ENCODE measurements at regions not wholly inside any gene's neighbourhood (a gene's known extent, or its start where the extent isn't known, plus 50 kb on each side); places are given as distances from the start of the nearest gene placed in this dataset.

DNA sequence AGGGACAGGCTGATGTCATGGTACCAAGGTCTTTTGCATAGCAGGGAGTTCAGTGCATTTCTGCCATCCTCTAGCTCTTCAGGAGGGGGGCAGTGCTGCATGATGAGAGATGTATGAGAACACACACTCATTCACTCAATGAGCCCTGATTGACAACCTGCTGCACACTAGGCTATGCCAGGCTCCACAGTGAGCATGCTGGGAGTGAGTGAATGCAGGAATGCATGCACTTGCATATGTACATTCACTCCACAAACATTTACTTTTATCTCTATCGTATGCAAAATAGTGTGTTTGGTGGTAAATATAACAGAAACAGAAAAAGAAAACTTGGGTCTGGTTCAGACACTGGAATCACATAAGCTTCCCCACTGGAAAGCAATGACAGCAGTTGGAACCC lies 374.1 kb upstream of the C16orf82 start:
- TF ChIP-seq, protein P1, sequence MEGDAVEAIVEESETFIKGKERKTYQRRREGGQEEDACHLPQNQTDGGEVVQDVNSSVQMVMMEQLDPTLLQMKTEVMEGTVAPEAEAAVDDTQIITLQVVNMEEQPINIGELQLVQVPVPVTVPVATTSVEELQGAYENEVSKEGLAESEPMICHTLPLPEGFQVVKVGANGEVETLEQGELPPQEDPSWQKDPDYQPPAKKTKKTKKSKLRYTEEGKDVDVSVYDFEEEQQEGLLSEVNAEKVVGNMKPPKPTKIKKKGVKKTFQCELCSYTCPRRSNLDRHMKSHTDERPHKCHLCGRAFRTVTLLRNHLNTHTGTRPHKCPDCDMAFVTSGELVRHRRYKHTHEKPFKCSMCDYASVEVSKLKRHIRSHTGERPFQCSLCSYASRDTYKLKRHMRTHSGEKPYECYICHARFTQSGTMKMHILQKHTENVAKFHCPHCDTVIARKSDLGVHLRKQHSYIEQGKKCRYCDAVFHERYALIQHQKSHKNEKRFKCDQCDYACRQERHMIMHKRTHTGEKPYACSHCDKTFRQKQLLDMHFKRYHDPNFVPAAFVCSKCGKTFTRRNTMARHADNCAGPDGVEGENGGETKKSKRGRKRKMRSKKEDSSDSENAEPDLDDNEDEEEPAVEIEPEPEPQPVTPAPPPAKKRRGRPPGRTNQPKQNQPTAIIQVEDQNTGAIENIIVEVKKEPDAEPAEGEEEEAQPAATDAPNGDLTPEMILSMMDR (IDR thresholded peaks at IDR 0.05): no peak
- no peak for TF ChIP-seq POLR2A (IDR thresholded peaks at IDR 0.05)
